HepG2 (cell line): ENCODE measurements at regions not wholly inside any gene's neighbourhood (a gene's known extent, or its start where the extent isn't known, plus 50 kb on each side); places are given as distances from the start of the nearest gene placed in this dataset.

Source experiments
- ATAC-seq: fragments of 200-7000 bp; cut with Tn5 transposase; 3 replicates; pipeline ENCODE4 v1.9.1; 2020; ENCODE audit warnings: mild to moderate bottlenecking, moderate library complexity
- BruUV-seq: library from RNA; stranded (reverse); fragments of 400-500 nt; replicated peaks from 2 replicates; lab custom pipeline; 2021; lab: Mats Ljungman, UMichigan
- CTCF ChIA-PET: fragments of 300-600 bp; formaldehyde crosslinking; extraction: SDS; loops from one replicate; lab custom pipeline; 2021; ENCODE audit warnings: low total read pairs, inconsistent platforms, low intra/inter-chr PET ratio; lab: Yijun Ruan, JAX
- POLR2A ChIA-PET: fragments of 350-600 bp; sonication (Branson Sonifier 250); formaldehyde crosslinking; loops from one replicate; lab custom pipeline; 2020; ENCODE audit warnings: antibody characterized with exemption, inconsistent platforms; lab: Yijun Ruan, JAX
- DNase-seq: peaks from one replicate; pipeline ENCODE4 v3.0.0-alpha.2; 2015; ENCODE audit warnings: low spot score
- FAIRE-seq: peaks from 3 replicates; lab custom pipeline; 2011; peaks lifted over from hg19 to GRCh38; lab: Jason Lieb, UNC
- H2AFZ ChIP-seq: one replicate; pipeline ENCODE4 v1.6.1; 2011; ENCODE audit warnings: low read length, inconsistent platforms
- H3K27ac ChIP-seq: fragments of 300-600 bp; 3 replicates; pipeline ENCODE4 v1.8.0; 2011; ENCODE audit warnings: mixed run types, mild to moderate bottlenecking, mixed read lengths, low read length, inconsistent platforms; ENCODE audit not compliant: insufficient read depth; ENCODE audit errors: extremely low read length
- H3K27me3 ChIP-seq, 2 experiments: fragments of 200-600 bp in 1 of 2; 2 replicates in 1 of 2; 3 replicates in 1 of 2; pipeline versions ENCODE4 v1.6.0 to v1.8.0; 2011; ENCODE audit warnings: low read length in 2 of 2, mild to moderate bottlenecking in 2 of 2, moderate library complexity in 2 of 2, inconsistent platforms in 1 of 2; ENCODE audit not compliant: insufficient read depth in 2 of 2, control insufficient read depth in 1 of 2
- H3K36me3 ChIP-seq, 2 experiments: fragments of 200-600 bp in 1 of 2; replicated peaks in 1 of 2; 2 replicates in 1 of 2; 3 replicates in 1 of 2; pipeline versions ENCODE4 v1.5.1 to v1.8.0; 2011; ENCODE audit warnings: low read length in 2 of 2, inconsistent platforms in 1 of 2; ENCODE audit not compliant: insufficient read depth in 2 of 2, control insufficient read depth in 1 of 2
- H3K4me1 ChIP-seq: 2 replicates; pipeline ENCODE4 v1.5.1; 2012; ENCODE audit warnings: low read length, inconsistent platforms; ENCODE audit not compliant: insufficient read depth
- H3K4me2 ChIP-seq: 2 replicates; pipeline ENCODE4 v1.6.0; 2011; ENCODE audit warnings: low read depth, low read length, inconsistent platforms
- H3K4me3 ChIP-seq, 3 experiments: fragments of 200-600 bp in 1 of 3; sonication (generic), shearing (Covaris generic) in 1 of 3; replicated peaks in 1 of 3; 2 replicates each; pipeline ENCODE4 v1.5.1; 2011 to 2016; ENCODE audit warnings: low read length in 3 of 3, inconsistent platforms in 2 of 3, low read depth in 2 of 3, mild to moderate bottlenecking in 2 of 3, control low read depth in 1 of 3, mixed read lengths in 1 of 3; ENCODE audit not compliant: insufficient read depth in 1 of 3
- H3K79me2 ChIP-seq: one replicate; pipeline ENCODE4 v1.6.1; 2011; ENCODE audit warnings: low read length, inconsistent platforms; ENCODE audit not compliant: insufficient read depth
- H3K9ac ChIP-seq: 2 replicates; pipeline ENCODE4 v1.6.0; 2011; ENCODE audit warnings: mild to moderate bottlenecking, low read depth, low read length, inconsistent platforms; ENCODE audit not compliant: insufficient read depth
- H3K9me3 ChIP-seq: 2 replicates; pipeline ENCODE4 v1.5.1; 2012; ENCODE audit warnings: mild to moderate bottlenecking, low read length
- H4K20me1 ChIP-seq: 2 replicates; pipeline ENCODE4 v1.6.0; 2011; ENCODE audit warnings: inconsistent platforms, mild to moderate bottlenecking, low read length, moderate library complexity; ENCODE audit not compliant: insufficient read depth
- KAT2B ChIP-seq: fragments of 150-350 bp; IDR thresholded peaks from 2 replicates; pipeline ENCODE4 v1.6.1; 2014; ENCODE audit warnings: low read depth, low read length, borderline replicate concordance
- SCMH1 ChIP-seq: sonication (generic); formaldehyde crosslinking; IDR thresholded peaks from 2 replicates; pipeline ENCODE4 v1.9.0; 2021; ENCODE audit warnings: missing genetic modification reagents, mild to moderate bottlenecking, borderline replicate concordance
- XRCC5 ChIP-seq: fragments of 200-400 bp; formaldehyde crosslinking; optimal IDR thresholded peaks from 2 replicates; pipeline ENCODE3; 2017; ENCODE audit warnings: mild to moderate bottlenecking, low read length
- YEATS4 ChIP-seq: sonication (generic); formaldehyde crosslinking; IDR thresholded peaks from 2 replicates; pipeline ENCODE4 v1.4.0; 2020; ENCODE audit warnings: missing genetic modification reagents, borderline replicate concordance
- ZBTB1 ChIP-seq: sonication (generic); formaldehyde crosslinking; IDR thresholded peaks from 2 replicates; pipeline ENCODE4 v1.4.0; 2020; ENCODE audit warnings: missing genetic modification reagents, borderline replicate concordance
- ZGPAT ChIP-seq: IDR thresholded peaks from 2 replicates; pipeline ENCODE4 v1.6.1; 2016; ENCODE audit warnings: mild to moderate bottlenecking
- ZNF7 ChIP-seq: IDR thresholded peaks from 2 replicates; pipeline ENCODE4 v1.6.1; 2016; ENCODE audit warnings: missing biosample characterization, missing genetic modification reagents
- WGBS: methylation state at CpG from one replicate; pipeline ENCODE4 v1.1.6; 2017; ENCODE audit warnings: low lambda C conversion rate; 5-methylcytosine and 5-hydroxymethylcytosine counted together
- in situ Hi-C: cut with HindIII; loops from 2 replicates; pipeline ENCODE4 v1.10.0; 2017; ENCODE audit warnings: low pct_unique_long_range_greater_than_20kb; ENCODE audit not compliant: extremely low pct_ligation_motif_present
- intact Hi-C: fragments of 100-400 bp; cut with micrococcal nuclease; formaldehyde crosslinking; loops from one replicate; pipeline ENCODE4 v1.10.0; 2022; ENCODE audit not compliant: unreplicated experiment
- TF ChIP-seq, protein P1 (sequence below), 2 experiments: sonication (generic) in 1 of 2; formaldehyde crosslinking in 1 of 2; IDR thresholded peaks; 2 replicates each; pipeline versions ENCODE4 v1.4.0 to v1.6.1; 2016 to 2020; ENCODE audit warnings: borderline replicate concordance in 1 of 2, low read depth in 1 of 2, mild to moderate bottlenecking in 1 of 2, missing genetic modification reagents in 1 of 2
- TF ChIP-seq, protein P2 (sequence below): sonication (generic); formaldehyde crosslinking; IDR thresholded peaks from 2 replicates; pipeline ENCODE4 v1.5.1; 2020; ENCODE audit warnings: missing genetic modification reagents, mild to moderate bottlenecking, borderline replicate concordance

- TF ChIP-seq, protein P1, sequence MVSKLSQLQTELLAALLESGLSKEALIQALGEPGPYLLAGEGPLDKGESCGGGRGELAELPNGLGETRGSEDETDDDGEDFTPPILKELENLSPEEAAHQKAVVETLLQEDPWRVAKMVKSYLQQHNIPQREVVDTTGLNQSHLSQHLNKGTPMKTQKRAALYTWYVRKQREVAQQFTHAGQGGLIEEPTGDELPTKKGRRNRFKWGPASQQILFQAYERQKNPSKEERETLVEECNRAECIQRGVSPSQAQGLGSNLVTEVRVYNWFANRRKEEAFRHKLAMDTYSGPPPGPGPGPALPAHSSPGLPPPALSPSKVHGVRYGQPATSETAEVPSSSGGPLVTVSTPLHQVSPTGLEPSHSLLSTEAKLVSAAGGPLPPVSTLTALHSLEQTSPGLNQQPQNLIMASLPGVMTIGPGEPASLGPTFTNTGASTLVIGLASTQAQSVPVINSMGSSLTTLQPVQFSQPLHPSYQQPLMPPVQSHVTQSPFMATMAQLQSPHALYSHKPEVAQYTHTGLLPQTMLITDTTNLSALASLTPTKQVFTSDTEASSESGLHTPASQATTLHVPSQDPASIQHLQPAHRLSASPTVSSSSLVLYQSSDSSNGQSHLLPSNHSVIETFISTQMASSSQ (IDR thresholded peaks at IDR 0.05; ENCODE audit: low read depth), result no peak
- TF ChIP-seq, protein P1 (CRISPR knock-in tag; IDR thresholded peaks at IDR 0.05; ENCODE audit: borderline replicate concordance), result no peak
Observed at GRCh38 chr20:12763406-12763805, 245.4 kb upstream of the SPTLC3 start (continued).

- H3K27ac ChIP-seq, result no peak overlapping the region
- H2AFZ ChIP-seq, result no peak overlapping the region
- H4K20me1 ChIP-seq, result no peaks in the 10 kb centered on the region
- no peak overlapping the region for H3K9ac ChIP-seq
- intact Hi-C loops, result no loop called here
- 5% methylated on average over 5 of the region's 5 CpGs for WGBS
- in situ Hi-C loops, result no loop called here
- no peaks in the 10 kb centered on the region for H3K79me2 ChIP-seq
- BruUV-seq, result no TSS peak
- H3K4me1 ChIP-seq, result no peaks in the 10 kb centered on the region
- no peak for DNase-seq
- no peak for TF ChIP-seq ZBTB1 (CRISPR knock-in tag)
- TF ChIP-seq YEATS4, result no peak
- TF ChIP-seq, protein P2, sequence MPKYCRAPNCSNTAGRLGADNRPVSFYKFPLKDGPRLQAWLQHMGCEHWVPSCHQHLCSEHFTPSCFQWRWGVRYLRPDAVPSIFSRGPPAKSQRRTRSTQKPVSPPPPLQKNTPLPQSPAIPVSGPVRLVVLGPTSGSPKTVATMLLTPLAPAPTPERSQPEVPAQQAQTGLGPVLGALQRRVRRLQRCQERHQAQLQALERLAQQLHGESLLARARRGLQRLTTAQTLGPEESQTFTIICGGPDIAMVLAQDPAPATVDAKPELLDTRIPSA, result no peak
- TF ChIP-seq ZGPAT (CRISPR knock-in tag), result no peak
- no peak for TF ChIP-seq SCMH1 (CRISPR knock-in tag)
- no peak for TF ChIP-seq XRCC5
- no peak for TF ChIP-seq KAT2B
- no peak for TF ChIP-seq ZNF7
- ATAC-seq, result no peak
- H3K4me3 ChIP-seq, result no peak overlapping the region
- peaks cover 0 to 17% of the 10 kb centered on the region in 2 experiments; a peak in 2 of 5 replicates for H3K27me3 ChIP-seq
- no peaks in the 10 kb centered on the region for H3K36me3 ChIP-seq
- CTCF ChIA-PET, result no interaction called here
- POLR2A ChIA-PET, result no interaction called here
- FAIRE-seq, result no peak
- H3K4me2 ChIP-seq, result no peak overlapping the region
- no peaks in the 10 kb centered on the region for H3K9me3 ChIP-seq
Observed at GRCh38 chr20:12764053-12764452, 244.7 kb upstream of the SPTLC3 start.
